ENCODE measurements at regions not wholly inside any gene's neighbourhood (a gene's known extent, or its start where the extent isn't known, plus 50 kb on each side); places are given as distances from the start of the nearest gene placed in this dataset.
"Not testable (repeated sequence)": the region's sequence is repeated elsewhere in the genome, so short reads cannot be mapped to it uniquely, and the experiment has no call there.

DNA sequence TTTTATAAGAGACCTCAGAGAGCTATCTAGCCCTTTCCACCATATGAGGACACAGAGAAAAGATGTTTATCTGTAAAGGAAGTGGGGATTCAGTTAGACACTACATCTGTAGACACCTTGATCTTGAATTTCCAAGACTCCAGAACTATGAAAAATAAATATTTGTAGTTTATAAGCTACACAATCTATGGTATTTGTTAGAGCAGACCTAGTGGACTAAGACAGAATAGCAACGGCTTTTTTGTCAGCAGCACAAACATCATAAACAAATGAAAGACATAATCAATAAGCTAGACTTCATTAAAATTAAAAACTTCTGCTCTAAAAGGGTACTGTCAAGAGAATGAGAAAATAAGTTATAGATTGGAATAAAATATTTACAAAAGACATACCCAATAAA lies 810.1 kb downstream of the FSCB start:
- no peak for DNase-seq (ENCODE audit: low read depth)

DNA sequence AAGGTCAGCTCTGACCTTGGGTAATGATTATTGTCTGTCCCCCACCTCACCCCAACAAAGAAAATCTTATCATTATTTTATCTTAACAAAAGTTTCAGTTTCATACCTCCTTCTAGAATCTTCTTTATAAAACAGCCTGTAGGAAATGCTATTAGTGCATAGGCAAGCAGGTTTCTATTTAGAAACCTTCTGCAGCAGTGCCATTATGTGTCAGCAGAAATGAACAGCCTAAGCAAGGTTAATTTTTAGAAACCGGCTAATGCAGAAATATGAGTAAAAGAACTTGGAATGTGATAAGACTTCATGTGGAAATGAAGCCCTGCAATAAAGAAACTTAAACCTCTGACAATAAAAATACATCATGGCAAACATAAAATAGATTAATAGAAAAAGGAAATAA lies 814.4 kb downstream of the FSCB start:
- DNase-seq (ENCODE audit: low read depth): no peak

DNA sequence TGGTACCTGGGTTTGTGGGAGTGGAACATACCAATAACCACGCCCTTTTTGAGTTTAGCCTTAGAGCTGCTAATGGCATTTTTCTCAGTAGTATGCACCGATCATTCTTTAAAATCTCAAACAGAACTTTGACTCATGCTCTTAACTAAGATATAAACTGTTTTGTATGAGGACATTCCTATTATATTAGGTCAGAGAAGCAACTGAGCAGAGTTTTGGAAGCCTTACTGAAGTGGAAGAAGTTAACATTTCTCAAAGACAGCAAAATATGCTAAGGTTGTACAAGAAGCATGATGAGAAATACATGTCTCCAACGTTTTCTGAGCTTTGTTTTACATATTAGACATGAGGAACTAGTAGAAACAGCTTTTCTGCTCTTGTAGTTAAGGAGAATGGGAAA lies 819.2 kb downstream of the FSCB start:
- DNase-seq (ENCODE audit: low read depth): no peak

DNA sequence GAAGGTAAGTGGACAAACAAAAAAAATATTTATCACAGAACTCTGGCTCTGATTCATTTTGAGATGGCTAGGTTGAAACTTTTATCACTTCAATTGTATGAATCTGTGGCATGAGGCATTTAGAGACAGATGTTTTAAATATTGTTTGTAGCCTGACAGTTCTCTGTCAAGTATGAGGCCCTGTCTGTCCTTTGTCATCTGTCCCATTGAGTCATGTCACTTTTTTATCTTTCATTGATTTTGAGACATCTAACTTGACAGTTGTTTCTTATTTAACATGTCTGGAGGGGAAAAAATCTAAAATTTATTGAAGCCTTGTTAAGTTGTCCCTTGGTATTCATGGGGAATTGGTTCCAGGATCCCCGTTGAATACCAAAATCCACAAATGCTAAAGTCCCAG lies 829.5 kb downstream of the FSCB start:
- no peak for DNase-seq (ENCODE audit: low read depth)

DNA sequence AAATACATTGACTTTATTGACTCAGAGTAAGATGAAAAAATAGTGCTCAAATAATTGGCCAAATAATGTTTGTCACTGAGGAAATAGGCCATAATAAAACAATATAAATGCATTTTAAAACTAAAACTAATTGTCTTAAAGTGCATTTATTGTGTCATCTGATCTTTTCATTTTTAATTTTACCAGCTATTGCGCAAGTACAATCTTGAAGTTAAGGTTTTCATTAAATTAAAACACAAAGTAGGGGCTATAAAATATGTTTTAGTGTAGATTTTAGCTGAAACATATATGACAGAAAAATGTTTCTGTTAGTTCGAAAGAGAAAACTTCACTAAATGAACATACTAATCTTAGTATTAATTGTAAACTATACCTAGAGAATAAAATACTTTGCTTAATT lies 832.8 kb downstream of the FSCB start:
- DNase-seq (ENCODE audit: low read depth): no peak

DNA sequence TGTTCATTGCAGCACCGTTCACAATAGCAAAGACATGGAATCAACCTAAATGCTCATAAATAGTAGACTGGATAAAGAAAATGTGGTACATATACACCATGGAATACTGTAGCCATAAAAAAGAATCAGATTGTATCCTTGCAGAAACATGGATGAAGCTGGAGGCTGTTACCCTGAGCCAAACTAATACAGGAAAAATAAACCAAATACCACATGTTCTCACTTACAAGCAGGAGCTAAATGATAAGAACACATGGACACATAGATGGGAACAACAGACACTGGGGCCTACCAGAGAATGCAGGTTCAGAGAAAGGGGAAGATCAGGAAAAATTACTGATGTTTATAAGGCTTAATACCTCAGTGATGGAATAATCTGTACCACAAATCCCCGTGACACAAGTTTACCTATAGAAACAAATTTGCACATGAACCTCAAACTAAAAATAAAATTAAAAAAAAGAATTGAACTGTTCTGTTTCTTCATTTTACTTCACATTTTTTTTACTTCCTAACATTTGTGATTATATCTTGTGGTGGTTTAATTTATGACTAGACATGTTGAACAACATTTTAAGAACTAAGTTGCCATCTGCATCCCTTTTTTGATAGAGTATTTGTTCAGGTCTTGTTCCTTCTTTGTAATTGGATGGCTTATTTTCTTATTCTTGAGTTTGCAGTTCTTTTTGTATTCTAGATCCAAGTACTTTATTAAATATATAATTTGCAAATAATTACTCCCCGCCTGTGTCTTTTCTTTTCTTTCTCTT lies 835.2 kb downstream of the FSCB start:
- no peak for DNase-seq (ENCODE audit: low read depth)

DNA sequence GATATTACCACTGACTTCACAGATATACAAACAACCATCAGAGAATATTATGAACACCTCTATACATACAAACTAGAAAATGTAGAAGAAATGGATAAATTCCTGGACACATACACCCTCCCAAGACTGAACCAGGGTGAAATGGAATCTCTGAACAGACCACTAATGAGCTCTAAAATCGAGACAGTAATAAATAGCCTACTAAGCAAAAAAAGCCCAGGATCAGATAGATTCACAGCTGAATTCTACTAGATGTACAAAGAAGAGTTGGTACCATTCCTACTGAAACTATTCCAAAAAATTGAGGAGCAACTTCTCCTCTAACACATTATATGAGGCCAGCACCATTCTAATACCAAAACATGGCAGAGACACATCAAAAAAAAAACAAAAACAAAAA lies 837.7 kb downstream of the FSCB start:
- no peak for DNase-seq (ENCODE audit: low read depth)

DNA sequence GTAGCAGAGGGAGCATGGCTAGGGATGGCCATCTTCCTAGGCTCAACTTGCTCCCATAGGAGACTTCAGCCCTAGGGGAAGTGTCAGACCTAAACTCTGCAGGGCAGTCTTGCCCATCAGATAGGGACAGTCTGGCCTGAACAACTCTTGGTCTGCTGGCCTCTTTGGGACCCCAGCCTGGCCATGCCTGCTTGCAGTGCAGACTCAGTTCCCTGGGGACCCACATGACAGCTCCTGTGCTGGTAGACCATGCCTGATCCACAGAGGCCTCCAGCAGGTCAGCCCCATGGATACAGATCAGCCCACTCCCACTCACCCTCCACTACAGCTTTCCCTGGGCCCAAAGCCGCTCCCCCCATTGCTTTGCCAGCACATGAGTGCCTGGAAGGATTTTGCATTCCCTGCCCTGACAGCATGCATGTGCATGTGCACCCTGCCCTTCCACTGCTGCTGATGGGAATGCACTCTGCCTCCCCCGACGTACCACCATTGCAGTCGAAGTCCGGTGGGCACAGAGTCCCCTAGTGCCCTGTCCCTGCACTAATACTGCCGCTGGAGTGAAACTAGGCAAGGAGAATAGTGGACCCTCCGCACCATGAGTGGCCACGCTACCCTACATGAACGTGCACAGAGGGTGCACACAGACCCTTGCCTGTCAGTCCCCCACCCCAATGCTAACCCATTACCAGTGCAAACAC lies 841.4 kb downstream of the FSCB start:
- no peak for DNase-seq (ENCODE audit: low read depth)

DNA sequence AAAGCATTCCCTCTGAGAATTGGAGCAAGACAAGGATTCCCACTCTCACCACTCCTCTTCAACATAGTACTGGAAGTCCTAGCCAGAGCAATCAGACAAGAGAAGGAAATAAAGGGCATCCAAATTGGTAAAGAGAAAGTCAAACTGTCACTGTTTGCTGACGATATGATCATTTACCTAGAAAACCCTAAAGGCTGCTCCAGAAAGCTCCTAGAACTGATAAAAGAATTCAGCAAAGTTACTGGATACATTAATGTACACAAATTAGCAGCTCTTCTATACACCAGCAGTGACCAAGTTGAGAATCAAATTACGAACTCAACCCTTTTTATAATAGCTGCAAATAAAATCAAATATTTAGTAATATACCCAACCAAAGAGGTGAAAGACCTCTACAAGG lies 851.9 kb downstream of the FSCB start:
- DNase-seq (ENCODE audit: low read depth): not testable (repeated sequence)

DNA sequence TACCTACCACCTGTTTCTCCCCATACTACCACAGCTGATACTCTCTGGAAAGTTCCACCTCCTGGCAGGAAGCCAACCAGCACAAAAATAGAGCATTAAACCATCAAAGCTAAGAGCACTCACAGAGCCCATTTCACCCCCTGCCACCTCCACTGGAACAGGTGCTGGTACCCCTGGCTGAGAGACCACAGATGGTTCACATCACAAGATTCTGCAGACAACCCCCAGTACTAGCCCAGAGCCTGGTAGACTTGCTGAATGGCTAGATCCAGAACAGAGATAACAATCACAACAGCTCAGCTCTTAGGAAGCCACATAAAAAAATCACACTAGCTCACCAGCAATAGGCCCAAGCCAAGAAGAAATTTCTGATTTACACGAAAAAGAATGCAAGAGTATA lies 855.2 kb downstream of the FSCB start:
- DNase-seq (ENCODE audit: low read depth): no peak

DNA sequence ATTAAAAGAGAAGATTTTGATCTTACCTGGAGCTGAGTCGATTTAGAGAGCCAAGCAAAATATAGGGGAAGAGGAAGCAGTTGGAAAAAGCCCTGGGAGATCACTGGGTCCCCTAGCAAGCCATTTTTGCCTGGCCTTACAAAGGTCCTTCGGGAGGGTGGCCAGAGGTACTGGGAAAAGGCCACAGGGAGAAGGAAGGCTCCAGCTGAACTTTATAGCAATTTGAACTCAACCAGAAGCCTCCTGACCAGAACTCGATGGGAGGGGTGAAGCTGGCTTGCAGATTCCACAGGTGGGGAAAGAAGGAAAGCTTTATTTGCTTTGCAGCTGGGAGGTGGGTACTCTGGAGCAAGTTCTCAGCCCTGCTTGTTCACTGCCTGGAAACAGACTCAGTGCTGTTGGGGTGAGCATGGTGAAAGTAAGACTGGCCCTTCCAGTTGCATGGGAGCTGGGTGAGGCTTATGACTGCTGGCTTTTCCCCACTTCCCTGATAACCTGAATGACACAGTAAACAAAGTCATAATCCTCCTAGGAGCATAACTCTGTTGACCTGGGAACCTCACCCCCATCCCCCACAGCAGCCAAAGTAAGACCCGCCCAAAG lies 855.8 kb downstream of the FSCB start:
- DNase-seq (ENCODE audit: low read depth): no peak

DNA sequence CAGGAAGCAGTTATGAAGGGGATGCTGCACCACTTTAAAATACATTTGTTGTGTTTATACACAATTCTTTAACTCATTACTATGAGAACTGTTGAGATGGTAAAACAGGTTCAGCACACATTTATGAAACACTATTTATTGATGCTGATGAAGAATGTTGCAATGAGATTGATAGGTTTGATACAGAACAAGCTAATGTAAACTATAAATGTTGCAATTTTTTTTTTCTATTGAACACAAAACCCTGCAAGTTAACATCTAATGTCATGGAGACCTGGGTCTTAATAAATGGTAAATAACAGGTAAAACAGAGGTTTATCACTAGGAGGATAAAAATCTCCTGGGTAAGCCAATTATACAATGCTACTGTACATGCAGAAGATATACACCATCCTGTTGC lies 857.6 kb downstream of the FSCB start:
- no peak for DNase-seq (ENCODE audit: low read depth)

DNA sequence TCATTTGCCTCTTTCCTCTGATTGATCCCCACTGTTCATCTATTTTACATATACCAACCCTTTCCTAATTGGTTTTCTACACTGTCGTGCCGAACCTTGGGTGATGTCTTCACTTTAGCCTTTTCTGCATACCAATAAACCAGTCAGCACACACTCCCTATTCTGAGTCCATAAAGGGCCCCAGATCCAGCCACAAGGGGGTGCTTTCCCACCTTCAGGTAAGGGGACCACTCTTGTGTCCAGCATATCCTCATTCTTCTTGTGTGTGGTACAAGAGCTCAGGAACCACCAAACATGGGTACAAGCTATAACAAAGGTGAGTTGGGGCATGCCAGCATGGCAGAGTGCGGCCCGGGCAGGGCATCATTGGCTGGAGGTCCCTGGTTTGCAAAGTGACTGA lies 859.8 kb downstream of the FSCB start:
- no peak for DNase-seq (ENCODE audit: low read depth)

DNA sequence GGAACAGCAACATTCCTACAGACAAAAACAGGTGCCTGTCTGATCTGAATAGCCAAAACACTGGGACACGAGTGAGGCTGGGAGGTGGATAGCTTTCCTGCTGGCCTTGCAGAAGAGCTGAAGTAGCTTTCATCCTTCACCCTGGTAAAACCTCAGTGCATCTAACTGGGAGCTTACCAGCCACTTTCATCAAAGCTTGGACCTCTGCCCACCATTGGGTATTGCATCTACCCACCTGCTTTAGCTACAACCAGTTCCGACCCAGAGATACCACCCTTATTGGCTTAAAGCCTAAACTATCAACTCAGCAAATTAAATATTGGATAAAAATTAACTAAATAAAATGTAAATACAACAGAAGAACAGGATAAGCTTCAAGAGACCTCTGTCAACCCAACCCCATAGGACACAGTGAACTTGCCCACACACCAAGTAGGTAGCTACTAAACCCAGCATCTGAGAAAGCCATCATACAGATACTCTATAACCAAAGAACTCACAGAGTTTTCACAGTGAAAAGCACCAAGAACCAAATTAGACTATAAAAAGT lies 866.3 kb downstream of the FSCB start:
- no peak for DNase-seq (ENCODE audit: low read depth)

DNA sequence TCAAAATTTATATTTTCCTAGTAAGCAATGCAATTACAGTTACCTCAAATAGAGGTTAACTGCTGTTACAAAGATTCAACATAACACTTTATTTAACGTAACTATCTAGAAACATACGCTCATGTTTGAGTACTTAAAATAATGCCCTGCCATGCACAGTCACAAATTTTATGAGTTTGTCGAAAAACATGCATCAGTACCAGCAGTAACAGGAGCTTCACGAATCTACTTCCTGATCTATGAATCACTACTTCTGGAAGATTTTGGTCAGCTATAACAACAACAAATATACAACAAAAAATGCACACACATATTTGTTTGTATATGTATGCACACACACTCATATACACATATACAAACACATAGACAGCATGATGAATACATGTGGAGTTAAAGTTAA lies 881.8 kb downstream of the FSCB start:
- DNase-seq (ENCODE audit: low read depth): no peak

DNA sequence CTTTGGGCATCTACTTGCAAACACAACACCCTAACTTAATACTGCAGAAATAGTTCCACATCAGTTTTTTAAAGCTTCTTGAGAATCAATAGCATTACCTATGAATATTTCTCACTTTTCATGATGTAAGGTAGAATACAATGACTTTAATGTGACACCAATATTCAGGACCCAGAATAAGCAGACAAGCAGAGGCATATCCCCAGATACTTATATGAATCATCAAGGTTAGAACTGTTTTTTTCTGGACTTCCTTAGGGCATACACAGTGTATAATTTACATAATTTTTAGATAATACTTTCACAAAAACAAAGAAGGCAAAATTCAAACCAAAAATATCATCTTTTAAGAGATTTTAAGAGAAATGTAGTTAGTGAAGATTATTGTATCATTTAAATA lies 885.8 kb downstream of the FSCB start:
- DNase-seq (ENCODE audit: low read depth): no peak

DNA sequence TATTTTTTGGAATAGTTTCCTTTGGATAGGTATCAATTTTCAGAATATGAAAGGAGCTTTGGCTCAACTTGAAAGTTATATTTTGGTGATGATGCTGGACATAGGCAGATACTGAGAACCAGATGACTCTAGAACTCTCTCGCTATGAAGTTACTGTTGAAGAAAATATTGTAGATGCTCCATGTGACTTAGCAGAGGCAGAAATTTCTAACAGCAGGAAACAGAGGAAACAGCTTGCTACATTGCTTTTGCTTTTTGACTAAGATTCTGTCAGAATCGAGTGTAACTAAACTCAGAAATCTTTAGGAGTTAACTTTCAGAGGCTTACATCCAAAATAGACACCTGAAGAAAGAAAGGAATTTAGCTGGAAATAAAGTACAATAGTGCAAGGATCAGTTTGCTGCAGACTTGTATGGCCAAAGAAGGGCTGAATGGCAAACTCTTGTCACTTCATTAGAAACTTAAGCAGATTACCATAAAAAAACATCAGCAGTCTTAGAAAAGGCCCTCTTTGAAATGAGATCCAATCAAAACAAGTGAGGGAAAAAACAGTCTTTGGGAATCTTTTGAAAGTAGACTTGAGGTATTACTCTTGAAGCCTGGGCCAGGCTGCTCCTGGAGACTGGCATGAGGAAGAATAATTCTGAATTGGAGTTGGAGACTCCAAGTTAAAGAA lies 911.8 kb downstream of the FSCB start:
- DNase-seq (ENCODE audit: low read depth): no peak

DNA sequence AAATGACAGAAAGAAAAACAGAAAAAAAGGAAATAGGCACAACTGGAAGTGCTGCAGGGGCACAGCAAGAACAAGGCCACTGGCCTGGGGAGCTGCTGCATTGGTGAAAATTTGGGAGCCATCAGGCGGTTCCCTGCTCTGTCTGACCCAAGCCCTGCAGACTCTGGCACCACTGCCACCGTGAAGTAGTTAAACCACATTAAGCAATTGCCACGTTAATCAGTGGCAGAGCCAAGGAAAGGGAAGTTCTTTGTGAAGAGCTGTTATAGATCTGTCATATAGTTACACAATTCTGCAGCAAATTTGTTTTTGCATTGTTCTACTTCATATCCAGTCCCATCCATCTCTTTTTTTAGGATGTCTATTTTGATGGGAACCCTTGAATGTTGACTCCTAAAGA lies 915.3 kb downstream of the FSCB start:
- DNase-seq (ENCODE audit: low read depth): no peak

DNA sequence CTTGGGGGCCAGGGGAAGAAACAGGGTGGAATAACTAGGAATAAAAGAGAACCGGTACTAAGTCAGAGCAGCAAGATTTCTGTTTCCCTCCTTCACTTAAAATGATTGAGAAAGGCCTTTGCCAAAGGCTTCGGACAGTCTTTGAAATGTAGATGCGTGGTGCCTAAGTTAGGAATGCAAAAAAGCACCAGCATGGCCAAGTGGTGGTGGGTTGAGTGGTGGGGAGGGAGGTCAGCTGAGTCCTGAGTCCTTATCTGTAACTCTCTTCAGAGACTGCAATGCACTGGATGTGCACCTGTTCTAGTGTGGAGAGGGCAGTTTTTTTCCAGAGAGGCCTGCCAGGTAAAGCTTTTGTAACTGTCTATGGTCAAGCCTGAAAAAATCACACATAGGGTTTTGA lies 919.9 kb downstream of the FSCB start:
- no peak for DNase-seq (ENCODE audit: low read depth)

DNA sequence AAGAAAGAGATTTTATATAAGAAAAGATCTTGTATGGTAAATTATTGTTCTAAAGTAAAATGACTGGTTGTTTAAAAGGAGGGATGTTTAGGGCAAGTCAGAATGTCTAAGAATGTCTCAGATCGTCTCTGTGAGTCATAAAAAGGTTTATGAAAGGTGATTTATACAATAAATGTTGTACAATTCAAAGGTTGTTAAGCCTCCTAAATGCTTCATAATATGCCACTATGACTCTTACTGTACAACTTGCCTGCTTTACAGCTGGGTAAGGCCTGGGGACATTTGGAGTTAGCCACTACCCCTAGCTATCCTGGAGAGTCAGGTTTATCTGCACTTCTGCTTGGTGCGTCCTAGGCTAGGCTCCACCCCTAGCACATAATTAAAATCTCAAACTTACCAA lies 927.4 kb downstream of the FSCB start:
- no peak for DNase-seq (ENCODE audit: low read depth)

DNA sequence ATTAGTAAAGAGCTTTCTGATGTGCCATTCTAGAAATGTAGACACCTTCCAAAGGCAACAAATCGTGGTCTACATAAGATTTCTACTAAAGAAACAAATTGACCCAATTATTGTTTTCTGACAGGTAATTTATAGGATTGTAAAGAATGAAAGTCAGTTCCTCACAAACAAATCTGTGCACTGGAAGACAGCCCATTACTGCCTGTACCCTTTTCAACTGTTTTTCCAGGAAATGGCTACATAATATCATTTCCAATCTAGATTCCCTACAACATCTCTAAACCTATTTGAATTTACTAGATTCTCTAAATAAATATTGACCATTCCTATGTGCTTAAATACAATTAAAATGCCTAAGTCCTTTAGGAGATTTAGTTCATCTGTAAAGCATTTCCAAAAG lies 939.1 kb downstream of the FSCB start:
- DNase-seq (ENCODE audit: low read depth): no peak

DNA sequence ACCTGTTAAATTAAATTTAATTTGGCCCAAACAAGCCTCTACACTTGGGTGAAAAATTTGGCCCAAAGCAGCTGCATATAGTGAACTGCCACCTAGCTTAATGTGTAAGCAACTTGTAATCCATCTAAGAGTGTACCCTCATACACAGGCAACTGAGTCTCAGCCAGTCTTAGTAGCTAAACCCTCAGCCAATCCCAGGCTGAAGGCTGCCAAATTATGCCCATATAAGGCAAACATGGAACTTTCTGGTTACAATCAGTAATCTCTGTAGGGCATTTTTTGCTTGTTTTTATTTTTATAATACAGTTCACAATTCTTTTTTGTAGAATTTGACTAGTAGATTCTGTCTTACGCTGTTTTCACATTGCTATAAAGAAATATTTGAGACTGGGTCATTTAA lies 958.7 kb downstream of the FSCB start:
- DNase-seq (ENCODE audit: low read depth): no peak

DNA sequence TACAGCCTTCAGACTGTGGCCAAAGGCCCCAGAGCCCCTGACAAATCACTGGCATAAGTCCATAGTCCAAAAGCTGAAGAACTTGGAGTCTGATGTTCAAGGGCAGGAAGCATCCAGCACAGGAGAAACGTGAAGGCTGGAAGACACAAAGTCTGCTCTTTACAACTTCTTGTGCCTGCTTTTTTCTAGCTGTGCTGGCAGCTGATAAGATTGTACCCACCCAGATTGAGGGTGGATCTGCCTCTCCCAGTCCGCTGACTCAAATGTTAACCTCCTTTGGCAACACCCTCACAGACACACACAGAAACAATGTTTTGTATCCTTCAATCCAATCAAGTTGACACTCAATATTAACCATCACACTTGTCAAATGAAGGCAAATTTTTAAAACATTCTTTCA lies 959.5 kb downstream of the FSCB start:
- DNase-seq (ENCODE audit: low read depth): not testable (repeated sequence)
